Sigmoid colon (tissue), 4 donors: ENCODE measurements at regions not wholly inside any gene's neighbourhood (a gene's known extent, or its start where the extent isn't known, plus 50 kb on each side); places are given as distances from the start of the nearest gene placed in this dataset.
"Not testable (repeated sequence)": the region's sequence is repeated elsewhere in the genome, so short reads cannot be mapped to it uniquely, and the experiment has no call there.

ENCODE experiments used
- POLR2AphosphoS5 ChIP-seq, 4 donors: sonication (generic); formaldehyde crosslinking; IDR thresholded peaks; one replicate each; pipeline ENCODE4 v1.6.1; 2017; ENCODE audit warnings: antibody characterized with exemption in 4 of 4
- TF ChIP-seq, protein P1 (sequence below), 4 experiments: fragments of 450-650 bp in 3 of 4; fragments of 200-600 bp in 1 of 4; IDR thresholded peaks; one replicate each; pipeline ENCODE4 v1.5.1; 2016 to 2019; ENCODE audit warnings: antibody characterized with exemption in 4 of 4, mild to moderate bottlenecking in 3 of 4, moderate library complexity in 2 of 4

DNA sequence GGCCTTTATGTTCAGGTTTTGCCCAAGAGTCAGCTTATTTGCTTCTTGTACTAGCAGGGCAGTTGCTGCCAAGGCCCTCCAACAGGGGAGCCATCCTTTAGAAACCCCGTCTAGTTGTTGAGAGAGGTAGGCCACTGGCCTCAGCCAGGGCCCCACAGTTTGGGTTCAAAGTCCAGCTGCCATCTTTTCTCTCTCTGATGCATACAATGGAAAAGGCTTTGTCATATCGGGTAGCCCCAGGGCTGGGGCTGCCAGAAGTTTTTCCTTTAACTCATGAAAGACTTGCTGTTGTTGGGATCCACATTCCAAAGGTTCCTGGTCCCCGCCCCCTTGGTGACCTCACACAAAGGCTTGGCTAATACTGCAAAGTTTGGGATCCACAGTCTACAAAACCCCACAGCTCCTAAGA is 53.7 kb upstream of the ALDH3B2 start:
- TF ChIP-seq, protein P1, sequence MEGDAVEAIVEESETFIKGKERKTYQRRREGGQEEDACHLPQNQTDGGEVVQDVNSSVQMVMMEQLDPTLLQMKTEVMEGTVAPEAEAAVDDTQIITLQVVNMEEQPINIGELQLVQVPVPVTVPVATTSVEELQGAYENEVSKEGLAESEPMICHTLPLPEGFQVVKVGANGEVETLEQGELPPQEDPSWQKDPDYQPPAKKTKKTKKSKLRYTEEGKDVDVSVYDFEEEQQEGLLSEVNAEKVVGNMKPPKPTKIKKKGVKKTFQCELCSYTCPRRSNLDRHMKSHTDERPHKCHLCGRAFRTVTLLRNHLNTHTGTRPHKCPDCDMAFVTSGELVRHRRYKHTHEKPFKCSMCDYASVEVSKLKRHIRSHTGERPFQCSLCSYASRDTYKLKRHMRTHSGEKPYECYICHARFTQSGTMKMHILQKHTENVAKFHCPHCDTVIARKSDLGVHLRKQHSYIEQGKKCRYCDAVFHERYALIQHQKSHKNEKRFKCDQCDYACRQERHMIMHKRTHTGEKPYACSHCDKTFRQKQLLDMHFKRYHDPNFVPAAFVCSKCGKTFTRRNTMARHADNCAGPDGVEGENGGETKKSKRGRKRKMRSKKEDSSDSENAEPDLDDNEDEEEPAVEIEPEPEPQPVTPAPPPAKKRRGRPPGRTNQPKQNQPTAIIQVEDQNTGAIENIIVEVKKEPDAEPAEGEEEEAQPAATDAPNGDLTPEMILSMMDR (IDR thresholded peaks at IDR 0.05): not testable (repeated sequence)
- TF ChIP-seq POLR2AphosphoS5 (IDR thresholded peaks at IDR 0.05): not testable (repeated sequence)
